Panc1 (cell line): ENCODE measurements at regions not wholly inside any gene's neighbourhood (a gene's known extent, or its start where the extent isn't known, plus 50 kb on each side); places are given as distances from the start of the nearest gene placed in this dataset.

Experiments used
- ATAC-seq: fragments of 200-7000 bp; cut with Tn5 transposase; 2 replicates; pipeline ENCODE4 v1.9.1; 2020; ENCODE audit warnings: mild to moderate bottlenecking, moderate library complexity
- BruUV-seq: library from RNA; stranded (reverse); fragments of 400-500 nt; replicated peaks from 2 replicates; lab custom pipeline; 2021; lab: Mats Ljungman, UMichigan
- CTCF ChIA-PET: fragments of 300-600 bp; sonication (Branson Sonifier 250); formaldehyde crosslinking; loops from one replicate; lab custom pipeline; 2022; ENCODE audit warnings: antibody characterized with exemption; lab: Charles Lee
- POLR2A ChIA-PET: fragments of 300-600 bp; sonication (Branson Sonifier 250); formaldehyde crosslinking; loops from one replicate; lab custom pipeline; 2022; ENCODE audit warnings: antibody characterized with exemption; lab: Charles Lee
- DNase-seq: peaks from one replicate; pipeline ENCODE4 v3.0.0-alpha.2; 2010; ENCODE audit warnings: low read depth, low spot score
- H3K27ac ChIP-seq: 2 replicates; pipeline ENCODE4 v1.5.1; 2011; ENCODE audit warnings: mild to moderate bottlenecking, low read length, inconsistent platforms
- H3K27me3 ChIP-seq: fragments of 200-500 bp; sonication (Bioruptor generic); 2 replicates; pipeline ENCODE4 v1.6.0; 2014; ENCODE audit warnings: low read length, inconsistent platforms; ENCODE audit not compliant: control insufficient read depth, insufficient read depth
- H3K36me3 ChIP-seq: fragments of 200-500 bp; sonication (Bioruptor generic); 2 replicates; pipeline ENCODE4 v1.5.1; 2014; ENCODE audit warnings: inconsistent platforms, mild to moderate bottlenecking, low read length, moderate library complexity; ENCODE audit not compliant: control insufficient read depth, insufficient read depth
- H3K4me1 ChIP-seq: 2 replicates; pipeline ENCODE4 v1.5.1; 2011; ENCODE audit warnings: inconsistent platforms, mild to moderate bottlenecking, low read length, moderate library complexity; ENCODE audit not compliant: control insufficient read depth, insufficient read depth
- H3K4me3 ChIP-seq, 2 experiments: 2 replicates each; pipeline ENCODE4 v1.5.1; 2011 to 2012; ENCODE audit warnings: low read depth in 2 of 2, low read length in 2 of 2, mild to moderate bottlenecking in 2 of 2, inconsistent platforms in 1 of 2, moderate library complexity in 1 of 2
- H3K9me3 ChIP-seq: fragments of 200-500 bp; sonication (Bioruptor generic); 2 replicates; pipeline ENCODE4 v1.5.1; 2014; ENCODE audit warnings: low read depth, mild to moderate bottlenecking, inconsistent platforms, low read length, moderate library complexity; ENCODE audit not compliant: control insufficient read depth, insufficient read depth
- CTCF ChIP-seq: fragments of 450-650 bp; IDR thresholded peaks from 2 replicates; pipeline ENCODE4 v1.5.1; 2017; ENCODE audit warnings: mild to moderate bottlenecking
- POLR2AphosphoS5 ChIP-seq: IDR thresholded peaks from 2 replicates; pipeline ENCODE4 v1.6.1; 2012; ENCODE audit warnings: mild to moderate bottlenecking, low read depth, low read length, moderate library complexity
- REST ChIP-seq, 2 experiments: IDR thresholded peaks; 2 replicates each; pipeline ENCODE4 v1.6.1; 2011 to 2012; ENCODE audit warnings: low read depth in 2 of 2, control low read depth in 1 of 2, low read length in 1 of 2, mild to moderate bottlenecking in 1 of 2, moderate library complexity in 1 of 2; ENCODE audit not compliant: insufficient read depth in 1 of 2
- SIN3A ChIP-seq: IDR thresholded peaks from 2 replicates; pipeline ENCODE4 v1.6.1; 2012; ENCODE audit warnings: low read depth, mild to moderate bottlenecking, low read length, moderate library complexity, borderline replicate concordance; ENCODE audit not compliant: insufficient read depth
- TCF7L2 ChIP-seq: IDR thresholded peaks from 2 replicates; pipeline ENCODE4 v1.6.1; 2011; ENCODE audit warnings: mild to moderate bottlenecking, low read depth, low read length, inconsistent platforms
- in situ Hi-C: cut with HindIII; loops from 2 replicates; pipeline ENCODE4 v1.10.0; 2016; ENCODE audit warnings: low sequenced_read_pairs, low pct_unique_long_range_greater_than_20kb
- intact Hi-C: fragments of 100-400 bp; cut with micrococcal nuclease; formaldehyde crosslinking; loops from one replicate; pipeline ENCODE4 v1.10.0; 2022; ENCODE audit not compliant: unreplicated experiment

DNA sequence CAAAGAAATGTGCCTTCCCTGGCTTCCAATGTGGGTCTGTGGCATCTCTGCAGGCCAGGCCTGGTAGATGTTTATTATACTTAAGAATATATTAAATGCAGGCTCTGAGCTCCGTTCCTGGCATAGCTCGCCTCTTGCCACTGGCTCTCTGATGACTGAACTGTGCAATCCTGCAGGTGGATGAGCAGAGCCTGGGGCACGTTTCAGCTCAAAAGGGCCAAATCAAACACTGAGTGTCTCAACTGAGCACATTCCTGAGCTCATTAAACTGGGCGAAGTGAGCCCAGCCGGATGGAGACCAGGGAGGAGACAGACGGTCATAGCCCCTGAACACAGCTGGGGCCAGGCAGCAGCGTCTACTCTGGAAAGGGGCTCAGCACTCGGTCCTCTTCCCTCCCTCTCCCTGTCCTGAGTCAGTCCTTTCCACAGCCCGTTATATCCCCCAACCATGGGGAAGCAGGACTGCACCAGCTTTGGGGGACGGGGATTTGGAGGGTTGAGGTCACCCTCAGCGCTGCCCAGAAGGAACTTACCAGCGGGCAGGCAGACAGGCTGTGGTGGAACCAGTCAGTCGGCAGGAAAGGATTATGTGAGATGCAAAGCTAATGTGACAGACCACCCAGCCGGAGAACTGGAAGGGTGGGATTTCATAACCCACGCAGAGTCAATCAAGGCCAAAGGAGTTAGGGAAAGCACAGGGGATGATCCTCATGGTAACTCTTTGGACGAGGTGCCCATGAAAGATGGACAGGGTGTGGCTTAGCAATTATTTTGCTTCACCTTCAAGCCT is 77.4 kb upstream of the ANKRD34C start:
- no peaks in the 10 kb centered on the region for H3K4me1 ChIP-seq
- DNase-seq (no peak), ATAC-seq (no peak)
- peaks cover 26% of the 10 kb centered on the region for H3K27me3 ChIP-seq
- intact Hi-C loops (no loop called here), in situ Hi-C loops (no loop called here)
- no peaks in the 10 kb centered on the region for H3K36me3 ChIP-seq
- H3K27ac ChIP-seq: no peak overlapping the region
- ChIA-PET POLR2A (no interaction called here), CTCF (interaction anchor here (0.5 kb wide), 1 partner anchor 41 kb away, joined by 10 read pairs; no protein-coding TSS in a partner anchor)
- TF ChIP-seq REST (IDR thresholded peaks at IDR 0.05; ENCODE audit: insufficient read depth in 1 of 2, low read depth in 2 of 2, low read length in 1 of 2) (no peak), POLR2AphosphoS5 (no peak), SIN3A (no peak), CTCF (no peak), TCF7L2 (no peak)
- no TSS peak for BruUV-seq
- no peak overlapping the region for H3K4me3 ChIP-seq
- no peaks in the 10 kb centered on the region for H3K9me3 ChIP-seq

- H3K27me3 ChIP-seq: peaks cover 5% of the 10 kb centered on the region
- TF ChIP-seq SIN3A (no peak), CTCF (no peak), TCF7L2 (no peak), REST (IDR thresholded peaks at IDR 0.05; ENCODE audit: insufficient read depth in 1 of 2, low read depth in 2 of 2, low read length in 1 of 2) (no peak), POLR2AphosphoS5 (no peak)
- CTCF ChIA-PET: no interaction called here
Observed at GRCh38 chr15:79198461-79198860, 84.1 kb upstream of the ANKRD34C start.

More at GRCh38 chr15:79198461-79198860, 84.1 kb upstream of the ANKRD34C start:
- ATAC-seq (no peak), DNase-seq (no peak)
- POLR2A ChIA-PET: no interaction called here
- intact Hi-C loops: no loop called here
- Histone ChIP-seq H3K9me3 (no peaks in the 10 kb centered on the region), H3K4me1 (no peaks in the 10 kb centered on the region), H3K36me3 (no peaks in the 10 kb centered on the region), H3K27ac (no peak overlapping the region), H3K4me3 (no peak overlapping the region)
- BruUV-seq: no TSS peak
- in situ Hi-C loops: no loop called here
